ENCODE measurements at regions not wholly inside any gene's neighbourhood (a gene's known extent, or its start where the extent isn't known, plus 50 kb on each side); places are given as distances from the start of the nearest gene placed in this dataset.

DNA sequence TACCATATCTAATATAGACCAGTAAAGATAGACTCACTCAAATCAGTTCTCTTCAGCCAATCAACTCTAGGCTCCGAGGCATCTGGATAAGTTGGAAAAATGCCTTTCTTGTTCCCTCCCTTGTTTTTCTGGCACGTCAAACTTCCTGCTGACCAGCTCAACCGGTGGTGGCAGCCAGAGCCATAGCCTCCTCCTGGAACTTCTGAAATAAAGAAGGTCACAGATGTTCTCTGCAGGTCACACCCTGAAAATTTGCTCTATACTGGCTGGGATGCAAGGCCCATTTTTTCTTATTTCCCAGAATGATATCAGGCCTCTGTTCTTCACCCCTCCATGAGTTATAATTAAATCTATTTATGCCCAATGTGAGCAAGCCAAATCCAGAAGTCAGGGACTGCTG, 81.9 kb downstream of the BMP4 start:
- no peak overlapping the region for H2BK20ac ChIP-seq (ENCODE audit: low read length)
- no peak overlapping the region for H3K9ac ChIP-seq (replicated peaks in 1 of 4; ENCODE audit: extremely low read depth in 1 of 4, low read depth in 3 of 4, low read length in 3 of 4)
- no peak for FAIRE-seq
- no peak overlapping the region for H2AK5ac ChIP-seq (ENCODE audit: low read depth, low read length)
- no peak overlapping the region for H4K91ac ChIP-seq (replicated peaks; ENCODE audit: insufficient read length, low read length)
- no peaks in the 10 kb centered on the region for H3K79me1 ChIP-seq (ENCODE audit: low read depth, low read length)
- no peak overlapping the region for H4K8ac ChIP-seq (ENCODE audit: extremely low read depth, insufficient read depth, low read length)
- no peak overlapping the region for H2AFZ ChIP-seq (ENCODE audit: low read length)
- no peak overlapping the region for H3K4me2 ChIP-seq (ENCODE audit: insufficient read depth in 1 of 2, low read depth in 2 of 2, low read length in 2 of 2)
- no peaks in the 10 kb centered on the region for H3K4me1 ChIP-seq (replicated peaks in 1 of 4; ENCODE audit: control insufficient read depth in 3 of 4, insufficient read depth in 4 of 4, low read length in 3 of 4)
- no peaks in the 10 kb centered on the region for H3K36me3 ChIP-seq (ENCODE audit: control insufficient read depth in 2 of 4, insufficient read depth in 4 of 4, low read length in 3 of 4)
- no peaks in the 10 kb centered on the region for H4K20me1 ChIP-seq (replicated peaks in 1 of 2; ENCODE audit: control insufficient read depth in 1 of 2, insufficient read depth in 2 of 2, low read length in 2 of 2)
- no peak overlapping the region for H3K14ac ChIP-seq (ENCODE audit: insufficient read length)
- ChIA-PET POLR2A (ENCODE audit: partially characterized antibody) (no interaction called here), CTCF (ENCODE audit: partially characterized antibody) (no interaction called here)
- H2BK15ac ChIP-seq (ENCODE audit: low read length): no peak overlapping the region
- H4K5ac ChIP-seq (ENCODE audit: insufficient read length, low read depth, low read length): no peak overlapping the region
- H3K4me3 ChIP-seq (ENCODE audit: extremely low read depth in 1 of 4, insufficient read depth in 2 of 4, low read depth in 3 of 4, low read length in 4 of 4): no peak overlapping the region
- H3K79me2 ChIP-seq (ENCODE audit: control insufficient read depth in 1 of 2, insufficient read depth in 2 of 2, low read length in 2 of 2): no peaks in the 10 kb centered on the region
- H2BK120ac ChIP-seq (replicated peaks; ENCODE audit: low read depth, low read length): no peak overlapping the region
- H3K23ac ChIP-seq (ENCODE audit: insufficient read length): no peak overlapping the region
- WGBS, 2 experiments (ENCODE audit: extremely low coverage in 1 of 2, insufficient coverage in 1 of 2, insufficient read length in 1 of 2, insufficient replicate concordance in 2 of 2, low coverage in 1 of 2, low lambda C conversion rate in 2 of 2, missing lambda C conversion rate in 1 of 2): 85% methylated on average over 3 of the region's 3 CpGs; no CpG with 5 or more reads in 1 of the 2 experiments
- H3K18ac ChIP-seq (ENCODE audit: extremely low read depth, low read length): no peak overlapping the region
- H3K56ac ChIP-seq (replicated peaks; ENCODE audit: insufficient read length, low read depth, low read length): no peak overlapping the region
- H3K9me3 ChIP-seq (ENCODE audit: insufficient read depth in 2 of 2, low read depth in 1 of 2, low read length in 1 of 2): no peaks in the 10 kb centered on the region
- no peaks in the 10 kb centered on the region for H3K23me2 ChIP-seq (ENCODE audit: low read depth, low read length)
- H3K27me3 ChIP-seq (replicated peaks in 1 of 4; ENCODE audit: control insufficient read depth in 3 of 4, extremely low read depth in 1 of 4, insufficient read depth in 3 of 4, low read length in 3 of 4): no peaks in the 10 kb centered on the region
- no peak overlapping the region for H3K27ac ChIP-seq (ENCODE audit: low read depth, low read length)
- H2BK5ac ChIP-seq (ENCODE audit: low read depth, low read length): no peak overlapping the region
- no peak overlapping the region for H3K4ac ChIP-seq (replicated peaks; ENCODE audit: insufficient read length, low read depth, low read length)
- H2BK12ac ChIP-seq (ENCODE audit: low read depth, low read length): no peak overlapping the region
- no peak for DNase-seq (ENCODE audit: low read depth in 1 of 2, low spot score in 2 of 2)
- TF ChIP-seq SP1 (IDR thresholded peaks at IDR 0.05; ENCODE audit: low read depth, low read length): no peak
- TF ChIP-seq CEBPB (IDR thresholded peaks at IDR 0.05; ENCODE audit: low read depth, low read length): no peak
- no peak for TF ChIP-seq KDM1A (IDR thresholded peaks at IDR 0.05; ENCODE audit: borderline replicate concordance, low read length)
- TF ChIP-seq SP2 (IDR thresholded peaks at IDR 0.05; ENCODE audit: low read length): no peak
- TF ChIP-seq HDAC6 (IDR thresholded peaks at IDR 0.05; ENCODE audit: low read depth, low read length): no peak

Data from H1 (cell line).